ENCODE measurements at regions not wholly inside any gene's neighbourhood (a gene's known extent, or its start where the extent isn't known, plus 50 kb on each side); places are given as distances from the start of the nearest gene placed in this dataset.
"Not testable (repeated sequence)": the region's sequence is repeated elsewhere in the genome, so short reads cannot be mapped to it uniquely, and the experiment has no call there.

DNA sequence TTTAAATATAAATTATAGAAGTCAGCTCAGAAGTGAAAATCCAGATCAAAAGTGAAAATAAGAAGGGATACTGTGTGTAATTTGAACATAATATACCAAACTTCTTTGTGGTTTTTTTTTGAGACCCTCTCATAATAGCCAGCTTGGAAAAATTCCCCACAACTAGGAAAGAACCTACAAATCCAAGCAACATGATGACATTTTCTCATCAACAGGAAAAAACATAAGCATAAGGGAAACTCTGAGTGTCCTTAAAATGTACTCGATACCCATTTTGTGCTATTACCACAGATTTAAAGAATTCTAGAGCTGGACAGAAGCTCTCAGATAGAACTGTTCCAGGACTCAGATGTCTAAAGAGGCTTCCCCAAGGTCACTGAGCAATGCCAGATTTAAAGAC lies 214.8 kb upstream of the KLF14 start:
- no peak for DNase-seq

GRCh38 chr7:130949550-130949949 lies 215.5 kb upstream of the KLF14 start:
- DNase-seq = no peak

GRCh38 chr7:130950054-130950453 lies 216.0 kb upstream of the KLF14 start:
- DNase-seq = no peak

GRCh38 chr7:130950741-130951140 lies 216.7 kb upstream of the KLF14 start:
- DNase-seq = no peak

- DNase-seq = no peak
These were observed 217.4 kb upstream of the KLF14 start for GRCh38 chr7:130951303-130951975.

DNA sequence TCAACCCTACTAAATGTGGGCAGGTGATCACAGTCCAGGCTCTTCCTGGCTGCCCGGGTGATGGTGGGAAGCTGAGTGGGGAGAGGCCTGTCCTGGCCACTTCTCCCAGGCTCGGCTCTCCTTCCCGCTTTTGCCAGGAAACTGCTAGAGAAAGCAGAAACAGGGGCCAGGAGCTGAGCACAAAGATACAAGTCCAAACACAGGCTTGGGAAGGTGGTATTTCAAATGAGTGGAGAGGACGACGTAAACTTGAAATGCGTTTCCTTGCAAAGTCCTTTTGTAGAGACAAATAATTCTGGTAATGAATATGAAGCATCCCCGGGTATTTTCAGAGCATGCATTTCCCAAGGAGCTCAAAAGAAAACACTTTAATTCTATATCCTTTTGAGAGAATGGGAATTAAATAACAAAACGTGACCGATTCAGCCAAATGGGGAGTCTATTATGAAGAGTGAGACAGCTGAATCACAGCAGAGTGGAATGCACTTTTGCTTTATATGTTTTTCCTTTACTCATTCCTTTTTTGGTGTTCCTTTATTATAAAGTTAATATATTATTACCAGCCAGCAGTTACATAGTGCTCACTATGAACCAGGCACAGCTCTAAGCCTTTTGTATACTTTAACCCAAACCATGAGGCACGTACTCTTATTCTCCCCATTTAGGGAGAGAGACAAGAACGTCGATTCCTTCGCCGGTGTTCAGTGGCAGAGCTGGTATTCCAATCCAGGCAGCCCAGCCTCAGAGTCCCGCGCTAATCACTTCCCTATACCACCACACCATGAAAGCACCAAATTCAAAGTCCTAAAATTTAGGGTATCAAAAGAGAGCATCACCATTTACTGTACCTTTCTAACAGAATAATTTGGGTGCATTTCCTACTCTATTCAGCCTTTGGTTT lies 218.2 kb upstream of the KLF14 start:
- no peak for DNase-seq

DNA sequence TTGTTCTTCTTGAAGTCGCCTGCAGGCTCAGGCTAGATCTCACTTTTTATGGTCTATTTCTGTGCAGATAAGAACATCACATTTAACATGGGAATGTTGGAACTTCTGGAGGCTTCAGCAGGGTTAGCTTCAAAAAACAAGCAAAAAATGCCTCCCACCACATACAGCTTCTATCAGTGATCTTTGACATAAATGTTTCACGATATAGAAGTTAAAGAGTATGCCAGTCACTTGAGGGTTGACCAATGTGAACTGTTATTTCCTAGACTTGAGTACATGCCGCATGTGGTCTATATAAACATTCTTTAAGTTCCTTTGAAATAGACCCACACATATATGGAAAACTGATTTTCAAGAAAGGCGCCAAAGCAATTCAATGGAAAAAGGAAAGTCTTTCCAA lies 219.2 kb upstream of the KLF14 start:
- no peak for DNase-seq

- no peak for DNase-seq
These were observed 221.0 kb upstream of the KLF14 start for GRCh38 chr7:130954918-130955564.

- DNase-seq = no peak
These were observed 221.5 kb upstream of the KLF14 start for GRCh38 chr7:130955565-130955919.

DNA sequence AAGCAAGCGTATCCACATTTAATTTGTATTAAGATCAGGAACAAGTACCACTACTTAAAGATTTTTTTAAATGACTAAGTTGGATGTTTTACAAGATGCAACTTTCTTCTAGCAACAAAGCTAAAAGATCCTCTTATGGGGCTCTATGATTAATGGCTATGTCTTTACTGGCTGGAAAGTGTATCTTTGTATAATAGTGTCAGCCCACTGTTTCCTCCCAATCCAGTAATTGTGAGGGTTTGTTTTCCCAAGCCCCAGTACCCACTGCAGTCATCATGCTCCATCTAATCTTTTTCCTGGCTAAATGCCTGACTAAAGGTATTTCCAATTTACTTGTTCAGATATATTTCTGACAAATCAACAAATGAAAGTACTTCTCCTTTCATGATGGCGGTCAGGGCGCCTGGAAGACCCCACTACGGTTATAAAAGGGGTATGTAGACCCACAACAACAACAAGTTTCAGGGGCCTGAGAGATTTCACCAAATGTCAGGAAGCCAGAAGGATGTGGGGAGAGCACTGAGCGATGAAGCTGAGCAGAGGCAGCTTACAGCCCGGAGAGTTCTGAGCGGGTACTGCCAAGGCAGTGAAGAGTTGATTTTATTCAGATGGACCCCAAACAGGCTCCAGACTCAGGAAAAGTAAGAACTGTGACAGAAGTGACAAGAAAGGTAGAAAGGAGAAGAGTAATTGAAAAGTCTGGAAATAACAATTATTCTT lies 222.6 kb upstream of the KLF14 start:
- DNase-seq = no peak

DNA sequence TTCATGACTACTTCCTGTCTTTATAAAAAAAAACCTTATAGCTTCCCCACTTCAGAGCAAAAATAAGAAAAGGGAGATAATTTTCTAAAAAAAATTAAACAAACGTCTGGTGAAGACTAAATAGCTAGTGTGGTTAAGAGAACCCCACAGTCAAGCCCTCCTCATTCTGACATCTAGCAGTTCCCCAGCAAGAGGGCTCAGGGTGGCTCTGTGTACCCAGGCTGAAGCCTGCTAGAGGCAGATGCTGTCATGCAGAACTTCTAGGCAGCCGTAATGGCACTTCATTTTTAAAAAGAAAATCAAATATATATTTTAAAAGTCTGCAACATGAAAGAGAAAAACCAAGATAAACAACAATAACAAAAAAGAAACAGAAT lies 223.1 kb upstream of the KLF14 start:
- no peak for DNase-seq

- DNase-seq = not testable (repeated sequence)
These were observed 223.9 kb upstream of the KLF14 start for GRCh38 chr7:130957722-130958435.

- no peak for DNase-seq
These were observed 224.8 kb upstream of the KLF14 start for GRCh38 chr7:130958846-130959245.

DNA sequence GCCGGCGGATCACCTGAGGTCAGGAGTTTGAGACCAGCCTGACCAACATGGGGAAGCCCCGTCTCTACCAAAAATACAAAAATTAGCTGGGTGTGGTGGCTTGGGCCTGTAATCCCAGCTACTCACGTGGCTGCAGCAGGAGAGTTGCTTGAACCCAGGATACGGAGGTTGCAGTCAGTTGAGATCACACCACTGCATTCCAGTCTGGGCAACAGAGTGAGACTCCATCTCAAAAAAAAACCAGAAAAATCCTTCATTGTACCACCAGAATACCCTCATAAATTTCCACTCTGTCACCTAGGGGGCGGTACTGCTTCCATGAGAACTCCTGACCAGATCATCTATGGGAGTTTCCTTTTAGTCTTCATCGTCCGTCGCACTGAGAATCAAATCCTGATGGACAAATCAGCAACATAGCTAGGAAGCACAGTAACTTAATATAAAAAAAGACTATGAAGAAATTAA lies 225.8 kb upstream of the KLF14 start:
- no peak for DNase-seq

DNA sequence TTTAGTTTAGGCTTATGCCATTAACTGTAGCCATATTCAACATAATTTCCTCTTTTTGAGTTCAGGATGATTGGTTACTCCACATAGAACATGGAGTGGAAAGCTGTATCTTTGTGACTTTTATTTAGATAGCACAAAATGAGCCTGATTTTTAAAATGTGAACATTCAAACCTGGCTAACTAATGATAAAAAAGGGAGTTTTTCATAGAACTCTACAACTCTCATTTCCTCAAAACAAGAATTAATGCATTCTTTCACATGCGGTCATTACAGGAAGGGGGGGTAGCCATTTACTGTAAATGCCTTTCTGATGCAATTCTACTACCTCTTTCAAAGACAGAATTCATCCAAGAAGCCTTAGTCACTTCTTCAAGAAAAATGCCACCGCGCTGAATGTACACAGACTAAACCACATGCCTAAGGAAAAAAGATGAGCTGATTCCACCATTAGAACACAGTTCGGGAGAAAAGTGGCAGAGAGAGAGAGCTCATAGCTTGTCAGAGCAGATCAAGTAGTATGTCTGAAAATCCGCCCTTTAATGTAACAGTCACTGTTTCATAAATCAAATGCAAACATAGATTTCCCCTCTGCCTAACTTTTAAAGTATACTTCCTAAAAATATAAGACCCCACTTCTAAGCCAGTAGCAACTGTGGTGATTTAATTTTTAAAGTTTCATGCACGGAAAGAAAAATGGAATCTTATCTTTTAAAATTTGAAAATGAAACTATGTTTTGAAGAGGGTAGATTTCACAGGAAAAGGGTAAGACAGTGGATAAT lies 226.4 kb upstream of the KLF14 start:
- no peak for DNase-seq

DNA sequence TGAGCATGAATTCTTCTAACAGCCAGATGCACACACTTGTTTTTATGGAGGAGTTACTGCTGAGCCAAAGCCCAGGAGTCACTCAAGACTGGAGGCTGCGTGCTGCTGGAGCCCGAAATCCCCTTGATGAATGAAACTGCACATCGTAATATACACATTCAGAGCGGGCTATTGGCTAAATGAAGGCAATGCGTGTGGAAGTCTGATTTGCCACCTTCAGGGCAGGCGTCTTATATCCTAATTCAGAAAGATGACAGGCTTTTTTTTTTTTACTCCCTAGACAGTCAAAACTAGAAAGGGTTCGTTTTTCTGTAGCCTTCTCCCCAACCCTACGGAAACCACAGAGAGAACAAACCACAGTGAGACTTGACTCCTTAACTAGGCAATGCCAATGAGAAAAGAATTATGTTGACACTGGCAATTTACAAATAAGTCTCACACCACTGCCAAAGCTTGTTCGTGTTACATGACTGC lies 227.2 kb upstream of the KLF14 start:
- DNase-seq = no peak

- DNase-seq = no peak
These were observed 228.1 kb upstream of the KLF14 start for GRCh38 chr7:130962109-130962508.

GRCh38 chr7:130963339-130963738 lies 229.3 kb upstream of the KLF14 start:
- DNase-seq = no peak

DNA sequence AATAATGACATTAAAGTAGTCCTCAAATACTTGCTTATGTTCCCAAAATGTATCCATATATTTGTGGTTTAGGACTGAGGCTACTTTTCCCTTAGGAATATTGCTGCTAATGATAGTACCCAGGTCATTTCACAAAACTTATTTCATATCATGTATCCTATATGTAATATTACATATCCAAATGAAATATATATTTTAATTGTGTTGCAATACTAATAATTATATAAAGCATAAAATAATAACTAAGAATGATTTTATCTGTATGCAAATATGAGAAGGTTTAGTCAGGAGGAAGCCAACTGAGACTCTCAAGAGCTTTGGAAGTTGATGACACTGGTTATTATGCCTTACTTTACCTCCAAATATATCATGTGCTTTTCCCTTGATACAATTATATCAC lies 231.5 kb upstream of the KLF14 start:
- no peak for DNase-seq

- no peak for DNase-seq
These were observed 232.4 kb upstream of the KLF14 start for GRCh38 chr7:130966246-130967009.

All from right kidney (tissue), 1 donor.